CD14-positive monocyte (primary cell): ENCODE measurements at regions not wholly inside any gene's neighbourhood (a gene's known extent, or its start where the extent isn't known, plus 50 kb on each side); places are given as distances from the start of the nearest gene placed in this dataset.

ENCODE experiments used
- DNase-seq, 3 donors: peaks; one replicate each; pipeline ENCODE4 v3.0.0-alpha.2; 2011 to 2022
- H2AFZ ChIP-seq: 2 replicates; pipeline ENCODE4 v1.6.0; 2012; ENCODE audit warnings: mild to moderate bottlenecking, low read depth, low read length, inconsistent platforms; ENCODE audit not compliant: insufficient read depth, poor library complexity, severe bottlenecking
- H3K27ac ChIP-seq, 2 donors: 1 replicate in 1 of 2; 2 replicates in 1 of 2; pipeline ENCODE4 v1.5.1; 2012 to 2013; ENCODE audit warnings: low read length in 2 of 2, control low read depth in 1 of 2, inconsistent platforms in 1 of 2, low read depth in 1 of 2, mild to moderate bottlenecking in 1 of 2
- H3K27me3 ChIP-seq, 2 donors: one replicate each; pipeline versions ENCODE4 v1.6.0 to v1.6.1; 2011 to 2013; ENCODE audit warnings: low read length in 2 of 2; ENCODE audit not compliant: control insufficient read depth in 2 of 2, insufficient read depth in 2 of 2
- H3K36me3 ChIP-seq, 2 donors: replicated peaks in 1 of 2; 1 replicate in 1 of 2; 2 replicates in 1 of 2; pipeline versions ENCODE4 v1.5.1 to v1.6.1; 2012 to 2013; ENCODE audit warnings: low read length in 2 of 2, control low read depth in 1 of 2, inconsistent platforms in 1 of 2, mild to moderate bottlenecking in 1 of 2; ENCODE audit not compliant: insufficient read depth in 2 of 2, control insufficient read depth in 1 of 2
- H3K4me1 ChIP-seq, 2 donors: 1 replicate in 1 of 2; 2 replicates in 1 of 2; pipeline versions ENCODE4 v1.5.1 to v1.6.1; 2012 to 2013; ENCODE audit warnings: low read length in 2 of 2, control low read depth in 1 of 2, inconsistent platforms in 1 of 2, mild to moderate bottlenecking in 1 of 2, moderate library complexity in 1 of 2; ENCODE audit not compliant: insufficient read depth in 2 of 2, control insufficient read depth in 1 of 2
- H3K4me2 ChIP-seq: replicated peaks from 2 replicates; pipeline ENCODE3; 2012; ENCODE audit warnings: low read length, moderate library complexity, mild to moderate bottlenecking; ENCODE audit not compliant: poor library complexity, severe bottlenecking; ENCODE audit errors: extremely low read depth
- H3K4me3 ChIP-seq, 3 experiments: fragments of 200-600 bp in 1 of 3; sonication (generic) in 1 of 3; replicated peaks in 1 of 3; 1 replicate in 2 of 3; 2 replicates in 1 of 3; pipeline ENCODE4 v1.5.1; 2011 to 2013; ENCODE audit warnings: low read length in 3 of 3, mild to moderate bottlenecking in 3 of 3, control low read depth in 2 of 3, low read depth in 2 of 3, inconsistent platforms in 1 of 3, moderate library complexity in 1 of 3
- H3K79me2 ChIP-seq: 2 replicates; pipeline ENCODE4 v1.6.0; 2012; ENCODE audit warnings: mild to moderate bottlenecking, control low read depth, inconsistent platforms, low read length, moderate library complexity; ENCODE audit not compliant: insufficient read depth
- H3K9ac ChIP-seq: 2 replicates; pipeline ENCODE4 v1.6.0; 2017; ENCODE audit warnings: low read length, mild to moderate bottlenecking; ENCODE audit not compliant: insufficient read depth, poor library complexity, severe bottlenecking
- H3K9me3 ChIP-seq, 2 donors: replicated peaks in 1 of 2; 1 replicate in 1 of 2; 2 replicates in 1 of 2; pipeline versions ENCODE4 v1.5.1 to v1.6.1; 2012 to 2013; ENCODE audit warnings: low read length in 2 of 2, control low read depth in 1 of 2; ENCODE audit not compliant: control insufficient read depth in 1 of 2, insufficient read depth in 1 of 2
- H4K20me1 ChIP-seq: 2 replicates; pipeline ENCODE4 v1.6.0; 2012; ENCODE audit warnings: mild to moderate bottlenecking, low read length, control low read depth, moderate library complexity; ENCODE audit not compliant: insufficient read depth
- H3K27ac Mint-ChIP-seq, 7 donors: one replicate each; pipeline ENCODE4 v1.8.0; 2020; ENCODE audit warnings: mild to moderate bottlenecking in 7 of 7, mixed read lengths in 7 of 7, moderate library complexity in 6 of 7, inconsistent platforms in 2 of 7
- H3K27me3 Mint-ChIP-seq, 3 donors: one replicate each; pipeline ENCODE4 v1.8.0; 2021 to 2022; ENCODE audit warnings: low read depth in 3 of 3, mild to moderate bottlenecking in 3 of 3, mixed read lengths in 3 of 3, moderate library complexity in 3 of 3, inconsistent platforms in 1 of 3
- H3K36me3 Mint-ChIP-seq, 2 donors: one replicate each; pipeline ENCODE4 v1.8.0; 2020; ENCODE audit warnings: mixed read lengths in 2 of 2, inconsistent platforms in 1 of 2, mild to moderate bottlenecking in 1 of 2
- H3K4me1 Mint-ChIP-seq: one replicate; pipeline ENCODE4 v1.8.0; 2020; ENCODE audit warnings: mild to moderate bottlenecking, mixed read lengths
- H3K4me3 Mint-ChIP-seq, 2 donors: one replicate each; pipeline ENCODE4 v1.8.0; 2020; ENCODE audit warnings: mild to moderate bottlenecking in 2 of 2, mixed read lengths in 2 of 2, moderate library complexity in 1 of 2
- H3K9me3 Mint-ChIP-seq, 7 donors: one replicate each; pipeline ENCODE4 v1.8.0; 2020 to 2022; ENCODE audit warnings: mixed read lengths in 7 of 7, mild to moderate bottlenecking in 6 of 7, moderate library complexity in 6 of 7, inconsistent platforms in 2 of 7
- CTCF ChIP-seq: fragments of 200-600 bp; IDR thresholded peaks from one replicate; pipeline ENCODE4 v1.8.0; 2022; ENCODE audit warnings: antibody characterized with exemption, mild to moderate bottlenecking
- WGBS: methylation state at CpG from one replicate; pipeline ENCODE4 v1.1.5; 2013; ENCODE audit warnings: missing lambda C conversion rate; ENCODE audit not compliant: insufficient coverage; 5-methylcytosine and 5-hydroxymethylcytosine counted together
- intact Hi-C, 2 donors: fragments of 100-400 bp; cut with micrococcal nuclease; formaldehyde crosslinking; loops; one replicate each; pipeline versions ENCODE4 v1.15.0 to v1.15.1; 2023

GRCh38 chr7:124449896-124450295 is 315.7 kb downstream of the GPR37 start:
- Histone ChIP-seq H4K20me1 (no peaks in the 10 kb centered on the region), H2AFZ (no peak overlapping the region), H3K27me3 (no peaks in the 10 kb centered on the region), H3K4me3 (no peak overlapping the region), H3K9me3 (no peaks in the 10 kb centered on the region), H3K9ac (no peak overlapping the region), H3K79me2 (no peaks in the 10 kb centered on the region), H3K27ac (no peak overlapping the region), H3K36me3 (no peaks in the 10 kb centered on the region), H3K4me2 (no peak overlapping the region), H3K4me1 (no peaks in the 10 kb centered on the region)
- TF ChIP-seq CTCF: no peak
- intact Hi-C loops: no loop called here
- Mint-ChIP-seq H3K27ac (no peak overlapping the region), H3K4me1 (no peaks in the 10 kb centered on the region), H3K27me3 (no peaks in the 10 kb centered on the region), H3K36me3 (no peaks in the 10 kb centered on the region), H3K9me3 (no peaks in the 10 kb centered on the region), H3K4me3 (no peak overlapping the region)
- no peak for DNase-seq
- no CpG with 5 or more reads among the region's 1 CpG for WGBS

- H3K4me1 Mint-ChIP-seq: no peaks in the 10 kb centered on the region
- H3K4me3 Mint-ChIP-seq: no peak overlapping the region
- no peak for TF ChIP-seq CTCF
- Histone ChIP-seq H3K27me3 (no peaks in the 10 kb centered on the region), H3K9me3 (no peaks in the 10 kb centered on the region), H3K79me2 (no peaks in the 10 kb centered on the region), H2AFZ (no peak overlapping the region), H4K20me1 (no peaks in the 10 kb centered on the region), H3K4me1 (no peaks in the 10 kb centered on the region), H3K36me3 (no peaks in the 10 kb centered on the region), H3K27ac (no peak overlapping the region), H3K4me2 (no peak overlapping the region), H3K4me3 (no peak overlapping the region), H3K9ac (no peak overlapping the region)
- intact Hi-C loops: no loop called here
- no CpG with 5 or more reads among the region's 2 CpGs for WGBS
- no peak for DNase-seq
- H3K27ac Mint-ChIP-seq: no peak overlapping the region
- H3K36me3 Mint-ChIP-seq: no peaks in the 10 kb centered on the region
- no peaks in the 10 kb centered on the region for H3K27me3 Mint-ChIP-seq
- peaks cover 0 to 2% (median 0%) of the 10 kb centered on the region in 7 donors for H3K9me3 Mint-ChIP-seq
Measured at GRCh38 chr7:124444696-124445480, 320.7 kb downstream of the GPR37 start.
